Karpas-422 (cell line): ENCODE measurements at regions not wholly inside any gene's neighbourhood (a gene's known extent, or its start where the extent isn't known, plus 50 kb on each side); places are given as distances from the start of the nearest gene placed in this dataset.
A peak's percentile ranks its signal among the peaks of the same experiment; 100 is the strongest.
"Not testable (repeated sequence)": the region's sequence is repeated elsewhere in the genome, so short reads cannot be mapped to it uniquely, and the experiment has no call there.

ENCODE experiments used
- DNase-seq: peaks from one replicate; pipeline ENCODE4 v3.0.0-alpha.2; 2015
- H2AFZ ChIP-seq: fragments of 200-600 bp; sonication (generic); 2 replicates; pipeline ENCODE4 v1.6.1; 2014; ENCODE audit warnings: antibody characterized with exemption, low read length, mixed read lengths
- H3K27ac ChIP-seq: fragments of 200-600 bp; sonication (generic); 2 replicates; pipeline ENCODE4 v1.5.1; 2014; ENCODE audit warnings: mild to moderate bottlenecking, low read length, moderate library complexity
- H3K27me3 ChIP-seq: fragments of 200-600 bp; sonication (generic); 2 replicates; pipeline ENCODE4 v1.6.1; 2014; ENCODE audit warnings: low read length, mixed read lengths
- H3K36me3 ChIP-seq: fragments of 200-600 bp; sonication (generic); 2 replicates; pipeline ENCODE4 v1.6.1; 2014; ENCODE audit warnings: low read length, mixed read lengths; ENCODE audit not compliant: insufficient read depth
- H3K4me1 ChIP-seq: fragments of 200-600 bp; sonication (generic); 2 replicates; pipeline ENCODE4 v1.6.1; 2014; ENCODE audit warnings: mild to moderate bottlenecking, low read length, mixed read lengths
- H3K4me2 ChIP-seq: fragments of 200-600 bp; sonication (generic); 2 replicates; pipeline ENCODE4 v1.6.1; 2014; ENCODE audit warnings: low read length, low read depth, mild to moderate bottlenecking; ENCODE audit not compliant: poor library complexity, severe bottlenecking
- H3K4me3 ChIP-seq: fragments of 200-600 bp; sonication (generic); 2 replicates; pipeline ENCODE4 v1.5.1; 2014; ENCODE audit warnings: mild to moderate bottlenecking, antibody characterized with exemption, low read length, mixed read lengths
- H3K79me2 ChIP-seq: fragments of 200-600 bp; sonication (generic); 2 replicates; pipeline ENCODE4 v1.6.1; 2014; ENCODE audit warnings: mild to moderate bottlenecking, low read length, mixed read lengths
- H3K9ac ChIP-seq: fragments of 200-600 bp; sonication (generic); 2 replicates; pipeline ENCODE4 v1.6.0; 2014; ENCODE audit warnings: low read length
- H3K9me2 ChIP-seq: fragments of 200-600 bp; sonication (generic), shearing (Covaris generic); replicated peaks from 2 replicates; pipeline ENCODE4 v1.6.0; 2014; ENCODE audit warnings: mild to moderate bottlenecking, low read length, moderate library complexity; ENCODE audit not compliant: insufficient read depth
- H3K9me3 ChIP-seq: fragments of 300-700, 200-600 bp; sonication (generic); 2 replicates; pipeline ENCODE4 v1.6.1; 2014; ENCODE audit warnings: low read length, mixed read lengths
- H4K20me1 ChIP-seq: fragments of 200-600 bp; sonication (generic); 2 replicates; pipeline ENCODE4 v1.6.1; 2014; ENCODE audit warnings: mild to moderate bottlenecking, antibody characterized with exemption, low read length, low read depth; ENCODE audit not compliant: insufficient read depth

- Histone ChIP-seq H3K79me2 (no peaks in the 10 kb centered on the region), H3K4me3 (no peak overlapping the region), H3K4me1 (no peaks in the 10 kb centered on the region), H4K20me1 (no peaks in the 10 kb centered on the region), H3K9me2 (no peaks in the 10 kb centered on the region), H3K9me3 (no peaks in the 10 kb centered on the region), H2AFZ (no peak overlapping the region), H3K27me3 (no peaks in the 10 kb centered on the region), H3K27ac (no peak overlapping the region), H3K4me2 (no peak overlapping the region), H3K36me3 (no peaks in the 10 kb centered on the region), H3K9ac (no peak overlapping the region)
- DNase-seq: no peak
Measured at GRCh38 chr13:24985896-24986295, 110.0 kb upstream of the PABPC3 start.

GRCh38 chr13:24986826-24987225 lies 109.1 kb upstream of the PABPC3 start:
- no peak for DNase-seq
- H3K9me3 ChIP-seq: no peaks in the 10 kb centered on the region
- H4K20me1 ChIP-seq: no peaks in the 10 kb centered on the region
- H3K4me2 ChIP-seq: no peak overlapping the region
- no peak overlapping the region for H3K9ac ChIP-seq
- no peaks in the 10 kb centered on the region for H3K79me2 ChIP-seq
- H2AFZ ChIP-seq: no peak overlapping the region
- no peaks in the 10 kb centered on the region for H3K36me3 ChIP-seq
- no peaks in the 10 kb centered on the region for H3K4me1 ChIP-seq
- no peaks in the 10 kb centered on the region for H3K27me3 ChIP-seq
- no peak overlapping the region for H3K4me3 ChIP-seq
- no peaks in the 10 kb centered on the region for H3K9me2 ChIP-seq
- H3K27ac ChIP-seq: no peak overlapping the region

GRCh38 chr13:24989959-24990358 lies 106.0 kb upstream of the PABPC3 start:
- not testable (repeated sequence) for H3K4me2 ChIP-seq, H3K36me3 ChIP-seq, H2AFZ ChIP-seq, H3K4me1 ChIP-seq, H3K9me2 ChIP-seq, H3K27me3 ChIP-seq, DNase-seq, H4K20me1 ChIP-seq, H3K9ac ChIP-seq, H3K79me2 ChIP-seq, H3K9me3 ChIP-seq, H3K4me3 ChIP-seq, H3K27ac ChIP-seq

DNA sequence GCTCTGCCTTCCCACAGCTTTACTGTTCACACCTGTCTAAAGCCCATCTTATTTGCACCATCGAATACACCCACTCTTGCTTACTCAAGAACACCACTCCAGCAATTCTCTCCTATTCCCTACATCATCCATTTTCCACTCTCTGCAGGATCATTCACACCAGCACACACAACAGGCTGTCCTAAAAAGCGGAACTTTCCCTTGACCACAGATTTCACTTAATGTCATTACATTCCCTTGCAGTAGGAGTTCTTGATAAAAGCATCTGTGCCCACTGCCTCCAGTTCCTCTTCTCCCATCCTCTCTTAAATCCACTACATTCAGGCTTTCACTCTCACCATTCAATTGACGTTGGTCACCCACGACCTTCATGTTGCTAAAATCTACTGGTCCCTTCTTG lies 103.0 kb upstream of the PABPC3 start:
- not testable (repeated sequence) for H3K27ac ChIP-seq, H3K36me3 ChIP-seq, H4K20me1 ChIP-seq, H3K4me2 ChIP-seq, H3K4me3 ChIP-seq, H3K9ac ChIP-seq, H3K79me2 ChIP-seq, H3K27me3 ChIP-seq, H3K9me2 ChIP-seq, H3K9me3 ChIP-seq, H3K4me1 ChIP-seq, DNase-seq, H2AFZ ChIP-seq

- no peaks in the 10 kb centered on the region for H3K4me1 ChIP-seq
- no peaks in the 10 kb centered on the region for H3K9me2 ChIP-seq
- no peak overlapping the region for H3K27ac ChIP-seq
- no peak overlapping the region for H2AFZ ChIP-seq
- no peak overlapping the region for H3K4me3 ChIP-seq
- peak; percentile 92 for DNase-seq
- no peaks in the 10 kb centered on the region for H3K9me3 ChIP-seq
- H3K9ac ChIP-seq: no peak overlapping the region
- no peak overlapping the region for H3K4me2 ChIP-seq
- H3K79me2 ChIP-seq: no peaks in the 10 kb centered on the region
- H3K36me3 ChIP-seq: no peaks in the 10 kb centered on the region
- no peaks in the 10 kb centered on the region for H4K20me1 ChIP-seq
- no peaks in the 10 kb centered on the region for H3K27me3 ChIP-seq
Measured at GRCh38 chr13:24995225-24995804, 100.6 kb upstream of the PABPC3 start.

DNA sequence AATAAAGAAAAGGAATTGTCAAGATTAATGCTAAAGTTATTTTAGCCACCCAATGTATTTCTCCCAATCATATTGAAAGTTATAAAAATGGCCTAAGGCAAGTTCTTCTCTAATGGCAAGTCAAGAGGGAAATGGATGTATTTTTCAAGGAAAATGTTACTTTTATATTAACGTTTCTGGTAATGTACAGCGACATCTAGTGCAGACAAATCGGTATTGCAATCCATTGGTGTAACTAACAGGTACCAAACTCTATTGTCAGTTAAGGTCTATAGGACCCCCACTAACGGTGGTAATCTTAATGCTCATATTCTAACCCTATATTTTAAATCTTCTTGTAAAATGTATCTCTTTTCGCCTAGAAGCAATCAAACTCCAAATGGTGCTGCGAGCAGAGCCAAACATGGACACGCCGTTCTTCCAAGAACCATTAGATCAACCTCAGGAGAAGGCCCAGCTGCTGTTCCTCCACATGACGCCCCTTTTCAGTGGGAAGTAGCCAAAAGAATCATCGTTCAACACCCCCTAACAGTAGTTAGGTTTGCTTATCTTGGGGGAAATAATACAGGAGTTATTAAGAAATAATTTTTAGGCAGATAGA lies 98.5 kb upstream of the PABPC3 start:
- Histone ChIP-seq H3K9ac (no peak overlapping the region), H3K4me1 (no peaks in the 10 kb centered on the region), H3K9me3 (no peaks in the 10 kb centered on the region), H3K36me3 (no peaks in the 10 kb centered on the region), H4K20me1 (no peaks in the 10 kb centered on the region), H2AFZ (no peak overlapping the region), H3K4me3 (no peak overlapping the region), H3K4me2 (no peak overlapping the region), H3K27me3 (no peaks in the 10 kb centered on the region), H3K27ac (no peak overlapping the region), H3K9me2 (no peaks in the 10 kb centered on the region), H3K79me2 (no peaks in the 10 kb centered on the region)
- DNase-seq: peak; percentile 78

DNA sequence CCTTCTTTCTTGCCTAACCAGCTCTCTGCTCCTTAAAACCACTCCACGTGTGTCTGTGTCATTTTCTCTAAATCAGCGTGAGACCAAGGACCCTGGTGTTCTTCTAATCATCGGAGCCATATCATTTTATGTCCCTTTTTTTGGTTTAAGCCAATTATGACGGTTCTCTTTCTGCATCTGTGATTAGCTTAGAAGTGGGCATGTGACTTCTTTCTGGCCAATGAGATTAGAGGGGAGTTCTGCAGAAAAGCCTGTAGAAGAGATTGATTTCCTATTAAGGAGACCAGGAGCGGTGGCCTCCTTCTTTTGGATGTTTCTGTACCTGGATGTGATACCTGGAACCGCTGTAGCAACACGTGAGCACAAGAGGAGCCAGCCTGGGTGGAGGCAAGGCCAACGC lies 97.5 kb upstream of the PABPC3 start:
- Histone ChIP-seq H4K20me1 (no peaks in the 10 kb centered on the region), H3K79me2 (no peaks in the 10 kb centered on the region), H2AFZ (no peak overlapping the region), H3K9me2 (no peaks in the 10 kb centered on the region), H3K4me2 (no peak overlapping the region), H3K4me3 (no peak overlapping the region), H3K27ac (no peak overlapping the region), H3K9ac (no peak overlapping the region), H3K36me3 (no peaks in the 10 kb centered on the region), H3K4me1 (no peaks in the 10 kb centered on the region), H3K9me3 (no peaks in the 10 kb centered on the region), H3K27me3 (no peaks in the 10 kb centered on the region)
- no peak for DNase-seq

DNA sequence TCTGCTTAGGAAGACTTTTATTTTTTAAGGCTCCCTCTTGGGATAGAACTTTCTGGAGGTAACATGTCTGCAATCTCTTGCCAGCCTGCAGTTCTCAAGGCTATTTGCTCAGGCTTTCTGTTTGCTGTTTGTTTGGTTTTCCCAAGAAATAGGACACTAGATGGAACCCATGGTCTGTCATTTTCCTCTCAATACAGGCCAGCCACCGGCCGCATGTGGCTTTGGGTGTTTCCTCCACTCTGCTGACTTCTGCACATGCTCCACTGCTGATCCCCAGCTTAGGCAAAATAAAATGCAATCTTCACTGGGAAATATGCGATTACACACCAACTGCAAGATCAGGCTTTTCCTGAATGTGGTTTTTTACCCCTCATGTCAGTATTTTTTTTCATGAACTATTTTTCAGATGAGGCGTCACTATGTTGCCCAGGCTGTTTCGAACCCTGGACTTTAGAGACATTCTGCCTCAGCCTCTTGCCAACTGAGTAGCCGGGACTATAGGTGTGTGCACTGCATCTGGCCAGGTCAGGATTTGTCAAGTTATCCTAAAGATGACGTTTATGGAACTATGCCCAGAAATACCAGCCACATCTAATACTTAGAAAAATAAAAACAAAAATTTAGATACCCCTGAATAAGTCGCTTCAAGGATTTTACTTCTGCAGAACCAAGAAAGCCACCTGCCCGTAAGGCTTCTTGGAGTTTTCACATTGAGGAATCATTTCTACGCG lies 94.3 kb upstream of the PABPC3 start:
- no peaks in the 10 kb centered on the region for H3K9me2 ChIP-seq

More for the DNA sequence above, 94.3 kb upstream of the PABPC3 start:
- H3K27me3 ChIP-seq: no peaks in the 10 kb centered on the region
- no peaks in the 10 kb centered on the region for H3K36me3 ChIP-seq
- no peak overlapping the region for H3K4me3 ChIP-seq
- H3K27ac ChIP-seq: no peak overlapping the region
- no peaks in the 10 kb centered on the region for H3K79me2 ChIP-seq
- no peak overlapping the region for H3K4me2 ChIP-seq
- no peaks in the 10 kb centered on the region for H3K4me1 ChIP-seq
- H3K9ac ChIP-seq: no peak overlapping the region
- no peaks in the 10 kb centered on the region for H4K20me1 ChIP-seq
- DNase-seq: no peak
- no peak overlapping the region for H2AFZ ChIP-seq
- H3K9me3 ChIP-seq: no peaks in the 10 kb centered on the region
